ACHN (cell line): ENCODE measurements at regions not wholly inside any gene's neighbourhood (a gene's known extent, or its start where the extent isn't known, plus 50 kb on each side); places are given as distances from the start of the nearest gene placed in this dataset.

Experiments used
- DNase-seq: peaks from one replicate; pipeline ENCODE4 v3.0.0-alpha.2; 2015
- in situ Hi-C: cut with HindIII; loops from 2 replicates; pipeline ENCODE4 v1.10.0; 2017; ENCODE audit warnings: low sequenced_read_pairs, low pct_ligation_motif_present, low pct_unique_long_range_greater_than_20kb

DNA sequence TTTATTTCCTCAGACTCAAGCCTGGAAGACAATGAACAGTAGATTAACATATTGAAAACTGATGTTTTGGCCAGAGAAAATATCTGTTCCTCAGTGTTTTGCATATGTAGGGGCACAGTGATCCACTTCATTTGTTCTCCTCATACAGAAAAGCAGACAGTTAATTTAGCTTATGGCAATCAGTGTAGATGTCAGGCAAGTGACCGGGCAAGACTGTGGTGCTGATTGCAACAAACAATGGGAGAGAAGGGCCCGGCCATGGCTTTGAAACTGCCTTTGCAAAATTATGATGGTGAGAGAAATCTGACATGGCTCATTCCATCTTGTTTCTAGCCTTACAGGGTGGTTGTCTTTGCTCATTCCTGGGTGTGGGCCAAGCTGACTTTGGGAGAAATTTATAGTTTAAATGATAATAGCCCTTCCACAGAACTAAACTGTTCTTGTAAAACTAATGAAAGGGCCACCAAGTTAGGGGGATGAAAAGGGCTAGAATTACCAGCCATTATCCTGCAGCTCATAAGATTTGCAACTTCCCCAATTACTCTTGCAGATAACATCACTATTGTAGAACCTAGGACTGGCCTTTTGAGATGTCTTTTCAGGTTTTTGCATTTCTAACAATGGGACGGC, 220.3 kb downstream of the KTN1 start:
- in situ Hi-C loops = no loop called here

DNA sequence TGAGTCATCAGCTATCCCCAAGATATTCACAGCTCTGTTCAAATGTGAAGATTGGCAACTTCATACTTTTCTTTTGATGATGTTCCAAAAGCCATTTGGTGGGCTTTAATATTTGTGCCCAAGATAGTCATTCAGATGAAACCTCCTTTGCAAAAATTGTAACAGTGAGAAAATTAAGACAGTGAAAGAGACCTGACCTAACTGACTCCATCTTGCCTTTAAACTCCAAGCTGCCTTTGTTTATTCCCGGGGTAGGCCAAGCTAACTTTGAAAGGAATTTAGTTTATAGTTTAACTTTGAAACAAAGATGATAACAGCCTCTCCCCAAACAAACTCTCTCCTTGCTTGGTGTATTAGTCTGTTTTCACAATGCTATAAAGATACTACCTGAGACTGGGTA, 221.1 kb downstream of the KTN1 start:
- no peak for DNase-seq
- in situ Hi-C loops = no loop called here

More for the DNA sequence above, 220.3 kb downstream of the KTN1 start:
- DNase-seq = no peak

DNA sequence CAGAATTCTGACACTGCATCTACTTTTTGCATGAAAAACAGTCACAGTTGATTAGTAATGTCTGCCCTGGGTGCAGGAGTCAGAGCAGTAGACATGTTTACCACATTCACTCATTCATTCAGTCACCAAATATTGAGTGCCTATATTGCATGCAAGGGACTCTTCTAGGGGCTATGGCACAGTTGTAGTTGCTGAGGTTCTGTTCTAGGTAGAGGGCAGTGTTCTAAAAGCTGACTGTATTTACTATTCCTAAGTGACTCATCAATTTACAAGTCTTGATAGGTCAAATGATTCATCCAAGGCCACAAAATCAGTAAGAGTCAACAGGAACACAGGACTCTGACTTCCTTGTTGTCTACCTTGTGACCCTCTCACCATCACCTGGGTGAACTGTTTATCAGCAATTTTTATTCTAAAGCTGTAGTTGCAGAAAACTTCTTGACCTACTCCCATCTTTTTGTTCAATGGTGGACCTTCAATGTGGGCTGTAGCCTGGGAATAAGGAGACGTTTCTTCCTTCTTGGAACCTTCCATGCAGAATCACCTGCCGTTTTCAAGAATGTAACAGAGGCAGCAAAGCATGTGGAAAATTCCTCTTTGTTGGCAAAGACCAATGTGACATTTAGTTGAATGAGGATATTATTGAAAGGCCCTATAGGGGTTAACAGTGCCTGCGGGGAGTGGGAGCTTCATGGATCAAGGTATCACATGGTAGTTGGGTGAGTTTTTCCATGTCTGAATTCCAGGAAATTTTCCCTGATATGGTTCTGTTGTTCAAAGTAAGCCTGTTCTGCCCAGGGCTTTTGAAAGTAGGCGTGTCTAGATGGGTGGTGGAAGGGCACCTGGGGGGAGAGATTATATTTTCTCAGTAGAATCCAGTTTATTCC, 223.2 kb downstream of the KTN1 start:
- in situ Hi-C loops = no loop called here
- peak; percentile 37 for DNase-seq

DNA sequence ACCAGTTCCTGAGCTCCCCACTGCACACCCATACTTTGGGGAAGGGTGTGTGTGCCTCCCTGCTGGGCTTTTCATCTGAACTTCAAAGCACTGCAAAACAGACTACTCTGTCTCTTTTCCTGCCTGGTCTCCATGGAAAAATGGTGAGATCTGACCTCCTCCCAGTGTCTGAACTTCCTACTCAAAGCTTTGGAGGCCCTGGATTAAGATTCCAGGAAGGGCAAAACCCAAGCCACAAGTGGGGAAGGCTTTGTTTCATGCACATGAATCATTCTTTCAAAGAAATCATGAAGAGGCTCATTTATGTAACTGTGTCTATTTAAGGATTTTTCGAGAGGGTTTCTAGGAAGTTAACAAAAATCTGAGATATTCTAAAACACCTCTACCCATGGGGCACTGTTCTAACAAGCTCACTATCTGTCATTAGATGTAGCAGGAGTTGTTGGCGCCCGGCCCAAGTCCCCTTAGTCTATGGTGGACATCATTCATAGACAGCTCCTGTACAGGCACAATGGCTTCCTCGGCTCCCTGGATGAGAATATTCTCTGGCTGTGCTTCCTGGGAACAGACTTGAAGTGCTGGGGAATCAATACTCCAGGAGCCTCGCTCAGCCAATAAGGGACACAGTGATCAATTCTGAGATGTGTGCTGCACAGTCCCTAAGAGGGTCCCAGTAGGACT, 224.0 kb downstream of the KTN1 start:
- in situ Hi-C loops = no loop called here
- no peak for DNase-seq

DNA sequence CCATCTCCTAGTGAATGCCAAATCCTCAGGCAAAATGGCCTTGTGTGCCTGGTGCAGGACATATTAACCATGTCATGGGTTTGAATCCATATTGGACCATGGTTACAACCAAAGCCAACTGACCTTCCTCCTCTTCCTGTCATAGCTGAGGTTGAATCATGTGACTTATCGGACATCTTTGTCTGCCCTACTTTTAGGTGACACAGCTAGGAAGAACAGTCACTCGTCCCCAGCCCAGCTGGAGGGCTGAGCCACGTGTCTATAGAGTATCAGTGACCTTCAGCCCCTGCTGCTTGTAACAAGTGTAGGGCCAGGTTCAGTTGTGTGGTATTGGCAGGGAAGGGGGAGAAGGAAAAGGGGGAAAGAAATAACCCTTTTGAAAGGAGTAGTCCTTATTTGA, 225.2 kb downstream of the KTN1 start:
- no peak for DNase-seq
- in situ Hi-C loops = no loop called here

DNA sequence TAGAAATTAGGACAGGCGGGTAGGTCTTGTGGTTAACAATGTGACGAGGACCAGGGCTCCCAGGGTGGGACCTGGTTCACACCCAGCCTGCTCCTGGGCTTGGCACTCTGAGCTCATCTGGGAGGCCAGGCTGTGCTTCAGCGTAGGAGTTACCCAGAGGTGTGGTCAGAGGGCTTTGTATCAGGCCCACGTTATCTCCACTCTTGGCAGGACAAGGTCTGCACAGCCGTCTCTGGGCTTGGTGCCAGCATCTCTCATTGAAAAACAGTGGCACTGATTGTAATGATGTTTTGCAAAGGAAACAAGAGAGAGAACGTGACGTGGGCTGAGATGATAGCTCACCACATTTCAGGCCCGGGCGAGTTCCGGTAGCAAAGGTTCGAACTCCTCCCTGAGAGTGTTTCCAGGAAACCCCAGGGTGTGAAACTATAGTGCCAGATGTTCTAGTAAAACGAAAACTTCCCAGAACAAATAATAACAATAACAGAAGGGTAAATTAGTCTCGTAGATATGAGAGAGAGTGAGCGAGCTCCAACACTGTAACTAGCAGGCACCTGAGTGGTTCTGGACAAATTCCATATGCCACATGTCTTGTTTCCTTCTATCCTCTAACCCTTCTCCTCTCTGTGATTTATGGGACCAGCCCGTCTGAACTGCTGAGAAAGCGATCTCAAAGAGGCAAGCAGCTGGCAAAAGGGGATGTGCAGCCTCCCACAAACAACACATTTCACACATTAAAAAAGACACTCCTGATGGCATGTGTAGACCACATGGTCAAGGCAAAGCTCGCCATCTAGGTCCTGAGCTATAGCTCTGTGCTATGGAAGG, 227.3 kb downstream of the KTN1 start:
- in situ Hi-C loops = no loop called here
- DNase-seq = no peak

DNA sequence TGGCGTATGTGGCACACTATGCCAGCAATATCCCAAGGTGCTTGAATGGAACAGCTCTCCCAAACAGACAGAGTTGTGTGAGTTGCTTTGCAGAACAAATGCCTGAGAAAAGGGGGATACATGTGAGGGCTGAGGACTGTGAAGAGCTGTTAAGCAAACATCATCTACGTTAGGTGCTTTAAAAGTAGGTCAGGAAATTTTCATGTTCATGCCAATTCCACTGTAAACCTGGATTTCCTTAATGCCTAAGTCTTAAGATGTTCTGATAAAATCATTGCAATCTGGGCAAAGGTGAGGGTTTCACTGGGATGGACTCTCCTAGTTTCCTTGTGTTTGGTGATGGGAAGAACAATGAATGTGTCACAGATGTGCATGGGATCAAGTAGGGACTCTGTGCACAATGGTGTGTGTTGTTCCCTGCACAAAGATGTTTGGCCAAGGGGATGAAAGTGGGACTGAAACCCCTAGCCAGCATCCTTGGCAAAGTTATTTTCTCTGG, 227.9 kb downstream of the KTN1 start:
- in situ Hi-C loops = no loop called here
- no peak for DNase-seq

DNA sequence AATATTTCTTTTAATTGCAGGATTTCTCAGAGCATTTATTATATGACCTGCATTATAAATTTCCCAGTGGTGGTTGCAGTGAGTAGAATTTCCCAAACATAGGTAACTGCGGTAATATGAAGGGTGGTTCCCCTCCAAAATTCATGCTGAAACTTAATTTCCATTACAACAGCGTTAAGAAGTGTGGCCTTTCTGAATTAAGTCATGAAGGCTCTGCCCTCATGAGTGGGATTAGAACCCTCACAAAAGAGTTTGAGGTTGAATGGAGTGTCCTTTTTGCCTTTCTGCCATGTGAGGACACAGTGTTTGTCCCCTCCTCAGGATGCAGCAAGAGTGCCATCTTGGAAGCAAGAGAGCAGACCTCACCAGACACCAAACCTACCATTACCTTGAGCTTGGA, 233.6 kb downstream of the KTN1 start:
- no peak for DNase-seq
- in situ Hi-C loops = no loop called here

DNA sequence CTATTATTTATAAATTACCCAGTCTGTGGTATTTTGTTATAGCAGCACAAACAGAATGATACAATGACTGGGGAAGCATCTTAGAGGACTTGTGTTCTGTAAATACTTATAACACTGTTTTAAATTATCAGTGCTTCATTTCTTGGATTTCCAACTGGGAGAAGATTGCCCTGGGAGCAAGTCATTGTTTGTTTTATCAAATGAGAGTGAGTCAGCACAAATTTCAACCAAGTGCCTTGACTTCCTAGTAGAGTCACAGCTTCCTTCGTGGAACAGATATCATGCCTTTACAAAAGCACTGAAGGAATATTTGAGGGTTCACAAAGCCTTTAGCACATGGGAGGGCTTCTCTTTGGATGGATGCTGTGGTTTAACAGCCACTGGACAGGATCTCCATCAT, 234.1 kb downstream of the KTN1 start:
- no peak for DNase-seq
- in situ Hi-C loops = no loop called here

DNA sequence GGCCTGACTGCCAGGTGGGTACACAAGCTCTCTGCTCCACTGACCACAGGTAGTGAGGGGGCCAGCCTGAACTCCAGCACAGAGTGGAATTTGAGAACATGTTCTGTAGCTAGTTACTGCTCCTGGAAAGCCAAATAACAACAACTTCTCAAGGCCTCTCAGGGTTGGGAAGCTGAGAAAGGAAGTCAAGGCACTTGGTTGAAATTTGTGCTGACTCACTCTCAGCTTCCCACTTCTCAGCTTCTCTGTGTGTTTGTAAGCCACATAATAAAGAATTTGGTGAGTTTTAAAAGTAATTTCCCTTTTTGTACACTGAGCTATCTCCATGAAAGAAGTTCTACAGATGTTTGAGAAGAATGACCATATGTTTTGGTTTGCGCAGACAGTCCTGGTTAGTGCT, 234.9 kb downstream of the KTN1 start:
- in situ Hi-C loops = no loop called here
- DNase-seq = no peak

DNA sequence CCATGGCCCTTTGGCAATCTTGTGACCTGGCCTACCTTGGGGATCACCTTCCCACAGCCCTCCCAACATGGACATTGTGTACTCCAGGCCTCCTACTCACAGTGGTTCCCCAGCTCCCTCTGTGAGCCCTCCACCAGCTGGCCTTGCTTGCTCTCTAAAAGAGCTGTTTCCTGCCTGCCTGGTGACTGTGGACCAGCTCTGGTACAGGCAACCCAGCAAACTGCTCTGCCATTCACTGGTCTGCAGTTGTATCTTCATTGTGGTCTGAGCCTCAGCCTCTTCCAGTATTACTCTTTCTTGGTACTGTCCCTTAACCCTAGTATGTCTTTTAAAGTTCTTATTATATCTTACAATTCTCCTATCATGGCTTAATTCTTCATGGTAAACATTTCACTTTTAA, 236.2 kb downstream of the KTN1 start:
- in situ Hi-C loops = no loop called here
- DNase-seq = no peak

DNA sequence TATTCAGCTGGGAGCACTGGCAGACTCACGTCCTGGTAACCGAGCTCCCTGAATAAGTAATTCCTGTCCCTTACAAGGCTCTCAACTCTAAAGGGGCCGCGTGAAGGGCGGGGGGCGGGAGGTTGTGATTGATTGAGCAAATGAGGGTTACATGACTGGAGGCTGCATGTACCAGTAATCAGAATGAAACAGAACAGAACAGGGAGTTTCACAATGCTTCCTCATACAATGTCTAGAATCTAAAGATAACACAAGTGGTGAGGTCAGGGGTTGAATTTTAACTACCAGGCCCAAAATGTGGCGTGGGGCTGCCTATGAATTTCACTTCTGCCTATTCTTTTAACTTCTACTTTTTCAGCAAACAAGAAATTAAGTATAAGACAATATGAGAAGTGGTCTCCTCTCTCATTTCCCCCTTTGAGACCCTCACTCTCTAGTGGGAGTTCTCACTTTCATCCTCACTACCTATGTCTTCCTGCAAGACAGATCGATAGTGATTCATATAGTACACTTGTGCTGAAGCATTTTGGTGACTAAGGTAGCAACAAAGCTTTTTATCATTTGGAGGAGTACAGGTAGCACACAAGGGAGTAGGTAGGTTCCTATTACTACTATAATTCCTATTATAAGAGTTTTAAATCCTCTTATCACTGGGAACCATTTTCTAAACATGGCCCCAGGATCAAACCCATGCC, 239.8 kb downstream of the KTN1 start:
- in situ Hi-C loops = no loop called here
- DNase-seq = no peak

DNA sequence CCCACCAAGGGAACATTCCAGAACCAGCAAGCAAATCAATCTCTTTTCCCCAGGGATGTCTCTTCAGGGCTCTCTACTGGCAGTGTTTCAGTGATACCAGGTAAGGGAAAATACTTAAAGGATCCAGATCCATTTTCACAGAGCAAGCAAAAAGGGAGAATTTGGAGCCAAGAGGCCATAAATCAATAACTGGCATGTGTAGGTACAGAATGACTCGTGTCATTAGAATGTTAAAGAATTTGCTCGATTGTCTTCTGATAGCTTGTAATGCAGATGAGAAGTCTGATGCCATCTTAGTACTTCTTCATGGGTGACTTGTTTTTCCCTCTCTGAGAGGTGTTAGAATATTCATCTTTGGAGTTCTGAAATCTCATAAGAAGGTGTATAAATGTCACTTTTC, 242.9 kb downstream of the KTN1 start:
- in situ Hi-C loops = no loop called here
- DNase-seq = no peak

DNA sequence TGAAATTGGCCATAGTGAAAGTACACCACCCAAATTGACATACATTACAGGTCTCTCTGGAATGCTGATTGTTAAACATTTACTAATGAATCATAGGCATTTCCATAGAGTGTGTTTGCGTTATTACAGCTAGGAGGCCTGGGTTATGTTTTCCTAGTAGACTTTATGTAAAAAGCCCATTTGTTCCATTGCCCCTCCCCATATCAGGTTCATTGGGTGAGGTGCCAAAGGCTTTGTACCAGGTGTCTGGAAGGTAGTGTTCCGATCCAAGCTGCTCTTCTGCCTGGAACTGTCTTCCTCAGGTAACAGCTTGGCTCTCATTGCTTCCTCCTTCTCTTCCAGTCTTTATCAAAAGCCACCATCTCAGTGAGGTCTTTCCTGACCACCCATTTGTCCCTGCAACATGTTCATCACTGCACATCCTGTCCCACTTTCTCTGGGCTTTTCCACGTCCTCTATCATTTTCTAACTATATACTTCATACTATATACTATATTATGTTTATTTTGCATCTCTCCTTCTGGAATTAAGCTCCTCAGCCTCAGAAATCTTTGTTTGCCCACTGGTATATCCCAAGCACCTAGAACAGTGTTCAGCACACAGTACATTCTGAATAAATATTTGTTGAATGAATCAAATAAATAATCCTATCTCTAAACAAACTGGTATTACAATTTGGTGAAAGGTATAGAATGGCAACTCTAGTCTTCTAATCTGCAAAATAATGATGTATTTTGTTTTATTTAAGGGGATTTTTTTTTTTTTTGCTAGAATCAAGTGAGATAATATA, 252.3 kb downstream of the KTN1 start:
- in situ Hi-C loops = no loop called here
- DNase-seq = peak; percentile 80

DNA sequence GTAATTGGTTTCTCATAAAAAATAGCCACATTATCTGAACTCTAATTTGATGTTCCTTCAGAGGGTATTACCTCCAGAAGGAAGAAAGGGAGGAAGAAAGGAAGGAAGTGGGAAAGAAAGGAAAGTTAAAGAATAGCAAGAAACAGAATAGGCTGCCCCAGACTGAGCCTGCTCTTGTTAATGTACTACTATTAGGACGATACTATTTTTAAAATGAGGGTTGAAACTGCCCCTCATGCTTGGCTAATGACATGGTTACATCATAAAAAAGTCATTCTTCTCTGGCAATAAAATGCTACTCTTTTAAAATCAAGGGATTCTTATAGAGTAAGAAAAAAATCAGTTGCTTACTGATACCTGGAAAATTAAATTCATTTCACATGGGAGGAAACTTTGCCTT, 253.0 kb downstream of the KTN1 start:
- in situ Hi-C loops = no loop called here
- peak; percentile 10 for DNase-seq

DNA sequence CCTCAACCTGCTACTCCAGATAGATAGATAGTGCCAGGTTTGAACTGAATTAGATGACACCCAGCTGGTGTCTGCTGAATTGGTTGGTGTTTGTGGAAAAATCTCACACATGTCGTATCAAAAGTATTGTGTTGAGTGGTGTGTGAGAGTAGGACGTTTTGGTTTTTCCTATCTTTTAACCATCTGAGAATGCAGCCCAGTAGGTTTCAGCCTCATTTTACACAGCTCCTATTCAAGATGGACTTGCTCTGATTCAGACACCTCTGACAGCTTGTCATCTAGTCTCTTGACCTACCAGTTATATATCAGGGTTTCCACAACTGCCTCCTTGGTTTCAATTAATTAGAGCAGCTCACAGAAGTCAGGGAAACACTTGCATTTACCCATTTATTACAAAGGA, 254.4 kb downstream of the KTN1 start:
- no peak for DNase-seq
- in situ Hi-C loops = no loop called here

DNA sequence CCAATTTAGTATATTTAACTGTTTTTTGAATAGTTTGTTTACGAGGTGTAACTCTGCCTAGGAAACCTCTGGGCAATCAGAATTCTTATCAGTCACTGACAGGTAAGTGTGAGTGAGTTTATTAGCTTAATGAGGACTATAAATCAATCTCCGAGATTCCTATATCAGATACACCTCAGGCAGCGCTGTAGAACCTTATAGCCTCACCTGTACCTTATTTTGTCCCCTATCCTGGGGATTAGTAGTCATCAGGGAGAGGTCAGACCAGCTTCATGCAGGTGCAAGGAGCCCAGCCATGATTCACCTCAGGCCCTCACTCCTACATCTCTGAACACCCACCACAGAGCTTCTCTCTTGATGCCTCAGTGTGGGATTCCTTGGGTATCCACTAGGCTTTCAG, 256.0 kb downstream of the KTN1 start:
- in situ Hi-C loops = no loop called here

More for the DNA sequence above, 256.0 kb downstream of the KTN1 start:
- no peak for DNase-seq
